Ascending aorta (tissue), 2 donors: ENCODE measurements at regions not wholly inside any gene's neighbourhood (a gene's known extent, or its start where the extent isn't known, plus 50 kb on each side); places are given as distances from the start of the nearest gene placed in this dataset.

Experiments
- DNase-seq, 2 donors: peaks; one replicate each; pipeline ENCODE4 v3.0.0-alpha.2; 2019; ENCODE audit warnings: low spot score in 2 of 2
- H3K27ac ChIP-seq, 2 donors: fragments of 200-600 bp; sonication (generic); one replicate each; pipeline ENCODE4 v1.5.1; 2016 to 2017; ENCODE audit warnings: mild to moderate bottlenecking in 1 of 2
- H3K27me3 ChIP-seq: fragments of 200-600 bp; sonication (generic); one replicate; pipeline ENCODE4 v1.5.1; 2017
- H3K36me3 ChIP-seq, 2 donors: fragments of 200-600 bp; sonication (generic); one replicate each; pipeline ENCODE4 v1.5.1; 2016
- H3K4me1 ChIP-seq, 2 donors: fragments of 200-600 bp; sonication (generic); one replicate each; pipeline ENCODE4 v1.5.1; 2016 to 2017; ENCODE audit warnings: mild to moderate bottlenecking in 1 of 2
- H3K4me3 ChIP-seq, 2 donors: fragments of 200-600 bp; sonication (generic); one replicate each; pipeline ENCODE4 v1.5.1; 2016 to 2017; ENCODE audit warnings: mild to moderate bottlenecking in 1 of 2
- H3K9me3 ChIP-seq, 2 donors: fragments of 200-600 bp; sonication (generic); one replicate each; pipeline ENCODE4 v1.5.1; 2016
- CTCF ChIP-seq, 3 experiments: fragments of 200-600 bp in 2 of 3; fragments of 450-650 bp in 1 of 3; sonication (generic) in 2 of 3; IDR thresholded peaks; one replicate each; pipeline ENCODE4 v1.5.1; 2016 to 2019; ENCODE audit warnings: antibody characterized with exemption in 3 of 3, mild to moderate bottlenecking in 1 of 3, moderate library complexity in 1 of 3
- intact Hi-C: fragments of 100-400 bp; cut with DNase I; formaldehyde crosslinking; loops from one replicate; pipeline ENCODE4 v1.15.1; 2023

GRCh38 chr20:16917636-16918035 lies 169.5 kb downstream of the OTOR start:
- Histone ChIP-seq H3K36me3 (no peaks in the 10 kb centered on the region), H3K9me3 (peaks cover 0 to 3% of the 10 kb centered on the region in 2 donors), H3K4me3 (no peak overlapping the region), H3K27ac (no peak overlapping the region), H3K27me3 (no peaks in the 10 kb centered on the region), H3K4me1 (peaks cover 0 to 2% of the 10 kb centered on the region in 2 donors)
- intact Hi-C loops = no loop called here
- no peak for DNase-seq
- no peak for TF ChIP-seq CTCF (IDR thresholded peaks at IDR 0.05)

- no peaks in the 10 kb centered on the region for H3K27me3 ChIP-seq
- no peak for DNase-seq
- H3K4me3 ChIP-seq = no peak overlapping the region
- no peaks in the 10 kb centered on the region for H3K36me3 ChIP-seq
- H3K27ac ChIP-seq = no peak overlapping the region
- intact Hi-C loops = no loop called here
- TF ChIP-seq CTCF (IDR thresholded peaks at IDR 0.05) = no peak
- H3K4me1 ChIP-seq = peaks cover 0 to 3% of the 10 kb centered on the region in 2 donors
- no peaks in the 10 kb centered on the region for H3K9me3 ChIP-seq
Observed at GRCh38 chr20:16918366-16918765, 170.2 kb downstream of the OTOR start.

- Histone ChIP-seq H3K4me1 (peaks cover 0 to 9% of the 10 kb centered on the region in 2 donors), H3K27me3 (no peaks in the 10 kb centered on the region), H3K36me3 (no peaks in the 10 kb centered on the region), H3K4me3 (no peak overlapping the region), H3K27ac (no peak overlapping the region), H3K9me3 (no peaks in the 10 kb centered on the region)
- DNase-seq = no peak
- no peak for TF ChIP-seq CTCF (IDR thresholded peaks at IDR 0.05)
- intact Hi-C loops = no loop called here
Observed at GRCh38 chr20:16919841-16920240, 171.7 kb downstream of the OTOR start.

DNA sequence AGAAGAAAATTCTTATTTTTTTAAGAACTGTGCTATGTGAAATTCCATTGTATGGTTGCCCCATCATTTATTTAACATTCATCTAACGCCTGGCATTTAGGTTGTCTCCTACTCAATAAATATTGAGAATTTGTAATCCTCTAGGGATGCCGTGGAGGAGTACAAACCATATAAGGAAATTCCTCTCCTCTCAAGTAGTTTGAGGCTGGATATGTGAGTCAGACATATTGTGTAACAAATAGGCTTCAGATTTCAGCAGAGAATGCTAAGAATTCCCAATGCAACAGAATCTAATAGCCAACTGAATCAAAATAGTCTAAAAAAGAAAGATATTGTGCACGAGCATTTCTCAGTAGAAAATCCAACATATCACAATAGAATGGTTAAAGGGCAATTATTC lies 174.7 kb downstream of the OTOR start:
- H3K36me3 ChIP-seq = no peaks in the 10 kb centered on the region
- no peak overlapping the region for H3K4me3 ChIP-seq
- H3K27me3 ChIP-seq = no peaks in the 10 kb centered on the region
- intact Hi-C loops = no loop called here
- no peak for TF ChIP-seq CTCF (IDR thresholded peaks at IDR 0.05)
- peak overlapping the region in 1 of 2 donors; percentile 74 for H3K27ac ChIP-seq
- DNase-seq = no peak
- H3K9me3 ChIP-seq = no peaks in the 10 kb centered on the region
- H3K4me1 ChIP-seq = peaks cover 0 to 9% of the 10 kb centered on the region in 2 donors

GRCh38 chr20:16926626-16927430 lies 178.7 kb downstream of the OTOR start:
- no peaks in the 10 kb centered on the region for H3K36me3 ChIP-seq
- DNase-seq = no peak
- TF ChIP-seq CTCF (IDR thresholded peaks at IDR 0.05) = no peak
- no peaks in the 10 kb centered on the region for H3K27me3 ChIP-seq
- H3K9me3 ChIP-seq = no peaks in the 10 kb centered on the region
- peaks cover 0 to 9% of the 10 kb centered on the region in 2 donors for H3K4me1 ChIP-seq
- no peak overlapping the region for H3K27ac ChIP-seq
- intact Hi-C loops = no loop called here
- H3K4me3 ChIP-seq = no peak overlapping the region
